ENCODE measurements at regions not wholly inside any gene's neighbourhood (a gene's known extent, or its start where the extent isn't known, plus 50 kb on each side); places are given as distances from the start of the nearest gene placed in this dataset.

DNA sequence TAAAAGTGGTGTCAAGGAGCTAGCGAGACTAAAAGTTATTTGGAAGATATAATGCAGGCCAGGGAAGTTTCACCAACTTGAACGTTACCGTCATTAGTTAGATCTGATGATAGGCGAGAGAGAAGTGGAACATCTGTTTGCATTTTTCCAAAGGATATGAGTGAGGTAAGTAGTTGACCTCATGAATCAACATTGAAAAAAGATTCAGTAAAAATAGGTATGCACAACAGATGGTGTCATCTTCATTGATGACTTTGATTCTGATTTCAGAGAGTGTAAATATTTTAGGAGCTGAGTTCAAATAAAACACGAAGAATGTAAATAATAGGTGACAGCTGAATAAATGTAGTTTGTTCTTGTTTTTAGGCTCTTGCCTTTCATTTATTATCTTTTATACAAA is 998.9 kb upstream of the CDH6 start:
- TF ChIP-seq GATA3 (IDR thresholded peaks at IDR 0.05; ENCODE audit: low read depth, low read length) (no peak), GATA2 (IDR thresholded peaks at IDR 0.05; ENCODE audit: low read depth, low read length) (no peak)
